ENCODE measurements at regions not wholly inside any gene's neighbourhood (a gene's known extent, or its start where the extent isn't known, plus 50 kb on each side); places are given as distances from the start of the nearest gene placed in this dataset.
A peak's percentile ranks its signal among the peaks of the same experiment; 100 is the strongest.

DNA sequence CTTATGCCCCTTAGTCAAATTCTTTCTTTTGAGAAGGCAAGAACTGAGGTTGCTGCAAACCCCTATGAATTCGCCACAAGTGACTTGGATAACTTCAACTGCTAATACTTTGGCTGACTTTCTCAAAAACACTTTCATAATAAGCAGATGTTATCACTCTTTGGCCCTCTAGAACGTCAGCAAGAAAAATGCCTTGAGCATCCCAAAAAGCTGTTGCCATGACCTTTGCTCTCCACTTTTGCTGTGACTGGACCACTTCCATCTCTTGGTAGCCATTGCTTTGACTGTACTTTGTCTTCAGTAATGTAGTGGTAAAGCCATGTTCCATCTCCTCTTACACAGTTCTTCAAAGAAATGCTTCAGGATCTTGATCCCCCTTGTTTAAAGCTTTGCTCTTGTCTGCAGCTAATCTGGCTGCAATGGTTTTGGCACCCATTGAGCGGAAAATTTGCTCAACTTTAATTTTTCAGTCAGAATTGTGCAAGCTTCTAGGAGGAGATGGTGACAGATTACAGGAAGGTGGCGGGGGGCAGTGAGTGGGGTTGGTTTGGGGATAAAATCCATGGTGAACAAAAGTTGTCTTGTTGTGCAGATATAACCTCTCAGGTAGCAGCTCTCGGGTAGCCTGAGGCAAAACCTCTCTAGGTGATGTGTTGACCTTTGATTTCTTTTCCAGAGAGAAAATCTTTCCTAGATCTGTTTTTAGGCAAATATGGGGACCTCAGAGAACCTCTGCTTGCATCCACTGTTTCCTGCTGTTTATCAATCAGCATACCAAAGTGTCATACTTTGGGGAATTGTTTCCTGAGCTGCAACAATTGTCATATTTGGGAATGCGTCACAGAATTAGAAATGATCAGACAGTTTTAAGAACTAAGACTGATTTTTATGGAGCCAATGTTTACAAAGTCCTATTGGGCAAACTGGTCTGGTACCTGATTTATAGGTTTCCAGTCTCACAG is 83.6 kb downstream of the CCR1 start:
- Mint-ChIP-seq H3K36me3 (ENCODE audit: low read depth) (peaks cover 2% of the 10 kb centered on the region), H3K27me3 (peaks cover 48% of the 10 kb centered on the region), H3K4me1 (peaks cover 16% of the 10 kb centered on the region), H3K9me3 (peaks cover 31% of the 10 kb centered on the region), H3K27ac (no peak overlapping the region), H3K4me3 (no peak overlapping the region)
- intact Hi-C loops (cut with micrococcal nuclease), result no loop called here
- DNase-seq, result no peak

- Mint-ChIP-seq H3K36me3 (ENCODE audit: low read depth) (peaks cover 3% of the 10 kb centered on the region), H3K4me3 (no peak overlapping the region), H3K27ac (no peak overlapping the region), H3K9me3 (peaks cover 29% of the 10 kb centered on the region), H3K27me3 (peaks cover 49% of the 10 kb centered on the region), H3K4me1 (peaks cover 9% of the 10 kb centered on the region)
- DNase-seq, result no peak
- intact Hi-C loops (cut with micrococcal nuclease), result no loop called here
These were observed 84.5 kb downstream of the CCR1 start for GRCh38 chr3:46123646-46124045.

GRCh38 chr3:46122091-46122490 is 86.0 kb downstream of the CCR1 start:
- Mint-ChIP-seq H3K27ac (no peak overlapping the region), H3K9me3 (peaks cover 28% of the 10 kb centered on the region), H3K36me3 (ENCODE audit: low read depth) (peaks cover 3% of the 10 kb centered on the region), H3K4me1 (peaks cover 2% of the 10 kb centered on the region), H3K4me3 (no peak overlapping the region), H3K27me3 (peaks cover 45% of the 10 kb centered on the region)
- intact Hi-C loops (cut with micrococcal nuclease), result no loop called here
- no peak for DNase-seq

DNA sequence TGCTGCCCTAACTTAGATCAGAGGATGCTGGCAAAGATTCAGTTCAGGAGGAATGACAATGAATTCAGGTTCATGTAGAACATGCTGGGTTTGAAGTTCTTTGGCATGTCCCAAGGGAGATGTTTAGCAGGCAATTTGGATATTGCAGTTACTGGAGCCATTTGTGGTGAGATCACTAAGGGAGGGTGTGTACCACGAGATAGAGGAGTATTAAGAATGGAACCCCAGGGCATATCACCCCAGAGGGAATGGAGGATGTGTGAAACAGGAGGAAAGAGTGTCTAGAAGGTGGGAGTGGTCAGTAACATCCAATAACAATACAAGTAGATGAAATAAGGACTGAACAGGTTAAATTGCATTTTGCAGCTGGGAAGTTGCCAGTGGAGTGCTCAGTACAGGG is 87.1 kb downstream of the CCR1 start:
- peaks cover 25% of the 10 kb centered on the region for H3K9me3 Mint-ChIP-seq
- H3K27ac Mint-ChIP-seq, result no peak overlapping the region
- peaks cover 37% of the 10 kb centered on the region for H3K27me3 Mint-ChIP-seq
- intact Hi-C loops (cut with micrococcal nuclease), result no loop called here
- no peak overlapping the region for H3K4me3 Mint-ChIP-seq
- peaks cover 5% of the 10 kb centered on the region for H3K36me3 Mint-ChIP-seq (ENCODE audit: low read depth)
- DNase-seq, result no peak
- peaks cover 2% of the 10 kb centered on the region for H3K4me1 Mint-ChIP-seq

GRCh38 chr3:46119709-46120498 is 88.2 kb downstream of the CCR1 start:
- peaks cover 2% of the 10 kb centered on the region for H3K4me1 Mint-ChIP-seq
- H3K27me3 Mint-ChIP-seq, result peaks cover 30% of the 10 kb centered on the region
- H3K9me3 Mint-ChIP-seq, result peaks cover 20% of the 10 kb centered on the region
- no peak overlapping the region for H3K27ac Mint-ChIP-seq
- H3K36me3 Mint-ChIP-seq (ENCODE audit: low read depth), result peaks cover 5% of the 10 kb centered on the region
- DNase-seq, result no peak
- H3K4me3 Mint-ChIP-seq, result no peak overlapping the region
- intact Hi-C loops (cut with micrococcal nuclease), result no loop called here

GRCh38 chr3:46119253-46119652 is 88.9 kb downstream of the CCR1 start:
- no peak overlapping the region for H3K4me3 Mint-ChIP-seq
- peaks cover 19% of the 10 kb centered on the region for H3K9me3 Mint-ChIP-seq
- H3K4me1 Mint-ChIP-seq, result peaks cover 1% of the 10 kb centered on the region
- H3K36me3 Mint-ChIP-seq (ENCODE audit: low read depth), result peaks cover 5% of the 10 kb centered on the region
- DNase-seq, result no peak
- H3K27me3 Mint-ChIP-seq, result peaks cover 24% of the 10 kb centered on the region
- intact Hi-C loops (cut with micrococcal nuclease), result no loop called here
- no peak overlapping the region for H3K27ac Mint-ChIP-seq

DNA sequence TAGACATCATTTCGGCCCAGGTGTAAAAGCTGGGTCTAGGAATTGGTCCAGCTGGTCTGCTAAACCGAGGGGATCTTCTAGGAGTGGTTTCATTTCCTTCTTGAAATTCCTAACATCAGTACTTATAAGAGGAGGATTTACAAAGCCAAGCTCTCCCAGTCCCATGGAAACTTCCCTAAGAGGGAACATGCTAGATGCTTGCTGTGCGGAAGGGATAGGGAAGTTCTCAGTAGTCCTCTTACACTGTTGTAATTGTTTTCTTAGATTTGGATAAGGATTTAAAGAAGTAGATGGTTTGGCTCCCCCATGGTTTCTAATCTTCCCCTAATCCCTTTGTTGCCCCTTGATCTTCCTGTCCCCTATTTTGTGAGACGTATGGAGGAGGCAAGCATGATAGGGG is 89.7 kb upstream of the XCR1 start:
- Mint-ChIP-seq H3K4me1 (peaks cover 13% of the 10 kb centered on the region), H3K9me3 (peaks cover 21% of the 10 kb centered on the region), H3K4me3 (no peak overlapping the region), H3K27me3 (peaks cover 20% of the 10 kb centered on the region), H3K27ac (no peak overlapping the region), H3K36me3 (ENCODE audit: low read depth) (peaks cover 11% of the 10 kb centered on the region)
- intact Hi-C loops (cut with micrococcal nuclease), result no loop called here
- no peak for DNase-seq

DNA sequence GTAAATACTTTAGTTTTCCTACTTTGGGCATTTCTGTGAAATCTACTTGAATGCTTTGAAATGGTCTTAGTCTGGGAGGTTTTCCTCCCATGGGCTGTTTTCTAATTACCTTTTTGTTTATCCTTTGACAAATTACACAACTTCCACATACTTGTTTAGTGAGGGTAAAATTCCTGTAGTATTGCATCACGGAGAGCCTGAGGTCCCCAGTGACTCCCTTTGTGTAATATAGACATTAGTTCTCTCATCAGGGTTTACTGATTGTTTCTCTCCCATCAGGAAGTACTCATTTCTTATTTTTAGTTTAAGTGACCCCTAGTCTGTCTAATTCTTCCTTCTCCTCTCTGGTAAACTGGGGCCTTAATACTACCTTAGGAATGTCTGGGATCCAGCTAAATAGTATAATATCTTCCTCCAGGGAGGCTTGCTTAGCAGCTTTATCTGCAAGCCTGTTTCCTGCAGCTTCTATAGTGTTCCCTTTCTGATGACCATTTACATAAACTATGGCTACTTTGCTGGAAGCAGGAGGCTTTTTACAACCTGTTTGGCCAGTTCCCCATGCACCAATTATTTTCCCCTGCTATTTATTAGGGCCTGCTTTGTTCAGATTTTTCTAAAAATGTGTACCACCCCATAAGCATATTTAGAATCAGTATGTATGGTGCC is 87.2 kb upstream of the XCR1 start:
- Mint-ChIP-seq H3K27me3 (peaks cover 2% of the 10 kb centered on the region), H3K27ac (no peak overlapping the region), H3K4me3 (no peak overlapping the region), H3K9me3 (peaks cover 20% of the 10 kb centered on the region), H3K4me1 (peaks cover 33% of the 10 kb centered on the region), H3K36me3 (ENCODE audit: low read depth) (peaks cover 10% of the 10 kb centered on the region)
- intact Hi-C loops (cut with micrococcal nuclease), result no loop called here
- DNase-seq, result no peak

DNA sequence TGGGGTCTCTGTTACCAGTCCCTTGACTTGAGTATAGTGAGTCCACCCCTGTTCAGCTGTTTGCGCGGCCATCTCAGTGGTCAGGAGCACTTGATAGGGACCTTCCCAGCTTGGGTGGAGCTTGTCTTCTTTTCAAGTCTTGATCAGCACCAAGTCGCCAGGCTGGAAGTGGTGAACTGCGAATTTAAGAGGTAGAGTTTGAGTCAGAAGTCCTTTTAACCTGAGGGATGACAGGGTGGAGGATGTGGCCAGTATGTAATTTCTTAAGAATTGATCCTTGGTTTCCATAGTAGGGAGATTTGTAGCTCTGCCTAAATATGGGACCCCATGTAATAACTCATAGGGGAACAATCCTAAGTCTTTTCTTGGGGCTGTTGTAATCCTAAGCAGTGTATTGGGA is 86.3 kb upstream of the XCR1 start:
- H3K27me3 Mint-ChIP-seq, result no peaks in the 10 kb centered on the region
- no peak for DNase-seq

GRCh38 chr3:46112984-46113383 is 85.7 kb upstream of the XCR1 start:
- Mint-ChIP-seq H3K9me3 (peaks cover 25% of the 10 kb centered on the region), H3K27ac (no peak overlapping the region), H3K27me3 (no peaks in the 10 kb centered on the region), H3K36me3 (ENCODE audit: low read depth) (peaks cover 12% of the 10 kb centered on the region), H3K4me1 (peaks cover 47% of the 10 kb centered on the region), H3K4me3 (no peak overlapping the region)
- no peak for DNase-seq
- intact Hi-C loops (cut with micrococcal nuclease), result no loop called here

More for the DNA sequence above, 86.3 kb upstream of the XCR1 start:
- H3K36me3 Mint-ChIP-seq (ENCODE audit: low read depth), result peaks cover 12% of the 10 kb centered on the region
- intact Hi-C loops (cut with micrococcal nuclease), result no loop called here
- H3K27ac Mint-ChIP-seq, result no peak overlapping the region
- H3K4me1 Mint-ChIP-seq, result peaks cover 41% of the 10 kb centered on the region
- peaks cover 25% of the 10 kb centered on the region for H3K9me3 Mint-ChIP-seq
- no peak overlapping the region for H3K4me3 Mint-ChIP-seq

GRCh38 chr3:46112296-46112695 is 85.0 kb upstream of the XCR1 start:
- Mint-ChIP-seq H3K27ac (peak overlapping the region; percentile 14), H3K9me3 (peaks cover 25% of the 10 kb centered on the region), H3K36me3 (ENCODE audit: low read depth) (peaks cover 12% of the 10 kb centered on the region), H3K4me3 (no peak overlapping the region), H3K4me1 (peaks cover 54% of the 10 kb centered on the region), H3K27me3 (no peaks in the 10 kb centered on the region)
- intact Hi-C loops (cut with micrococcal nuclease), result no loop called here
- no peak for DNase-seq

GRCh38 chr3:46110701-46111493 is 83.6 kb upstream of the XCR1 start:
- peak; percentile 82 for DNase-seq
- Mint-ChIP-seq H3K4me1 (peaks cover 63% of the 10 kb centered on the region), H3K9me3 (peaks cover 25% of the 10 kb centered on the region), H3K4me3 (peak overlapping the region; percentile 11), H3K27me3 (no peaks in the 10 kb centered on the region), H3K27ac (peak overlapping the region; percentile 51), H3K36me3 (ENCODE audit: low read depth) (peaks cover 11% of the 10 kb centered on the region)
- intact Hi-C loops (cut with micrococcal nuclease), result no loop called here

DNA sequence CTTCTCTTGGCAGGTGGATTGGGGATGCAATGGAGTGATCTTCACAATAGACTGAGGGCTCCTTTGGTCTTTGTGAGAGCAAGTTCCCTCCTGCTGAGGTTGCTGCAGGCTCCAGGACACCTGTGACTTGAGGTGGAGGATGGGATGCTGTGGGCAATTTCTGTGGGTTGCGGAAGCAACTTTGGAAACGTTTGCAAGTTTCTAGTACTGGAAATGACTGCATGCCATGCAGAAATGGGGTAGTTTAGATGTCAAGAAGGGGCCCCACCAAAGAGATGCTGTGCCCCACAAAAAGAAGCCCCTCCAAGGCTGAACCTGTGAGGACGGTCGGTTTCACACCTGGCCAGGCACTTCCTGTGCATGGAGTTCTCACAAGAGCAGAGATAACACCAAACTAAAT is 80.4 kb upstream of the XCR1 start:
- intact Hi-C loops (cut with micrococcal nuclease), result no loop called here
- DNase-seq, result no peak
- Mint-ChIP-seq H3K9me3 (peaks cover 21% of the 10 kb centered on the region), H3K4me1 (peaks cover 70% of the 10 kb centered on the region), H3K27ac (no peak overlapping the region), H3K4me3 (no peak overlapping the region), H3K36me3 (ENCODE audit: low read depth) (peaks cover 8% of the 10 kb centered on the region), H3K27me3 (peaks cover 4% of the 10 kb centered on the region)

All from activated CD4-positive, alpha-beta T cell treated with anti-CD3 and anti-CD28 coated beads, Interleukin-2, amount 10 ng/mL, durations not matched to agents 24 days and 14 days (primary cell).